Nephron progenitor cell (in vitro differentiated cells): ENCODE measurements at regions not wholly inside any gene's neighbourhood (a gene's known extent, or its start where the extent isn't known, plus 50 kb on each side); places are given as distances from the start of the nearest gene placed in this dataset.

Experiments used
- DNase-seq: peaks from one replicate; pipeline ENCODE4 v3.0.0; 2021
- H3K27ac Mint-ChIP-seq: 2 replicates; pipeline ENCODE4 v1.8.0; 2021; ENCODE audit warnings: mild to moderate bottlenecking, moderate library complexity, mixed read lengths
- H3K27me3 Mint-ChIP-seq: 2 replicates; pipeline ENCODE4 v1.8.0; 2021; ENCODE audit warnings: mild to moderate bottlenecking, low read depth, mixed read lengths; ENCODE audit not compliant: poor library complexity
- H3K36me3 Mint-ChIP-seq: 2 replicates; pipeline ENCODE4 v1.8.0; 2021; ENCODE audit warnings: low read depth, mixed read lengths
- H3K4me1 Mint-ChIP-seq: 2 replicates; pipeline ENCODE4 v1.8.0; 2021; ENCODE audit warnings: mixed read lengths
- H3K4me3 Mint-ChIP-seq: 2 replicates; pipeline ENCODE4 v1.8.0; 2021; ENCODE audit warnings: mild to moderate bottlenecking, moderate library complexity, mixed read lengths
- H3K9me3 Mint-ChIP-seq: 2 replicates; pipeline ENCODE4 v1.8.0; 2021; ENCODE audit warnings: mild to moderate bottlenecking, moderate library complexity, mixed read lengths
- TF ChIP-seq, protein P1 (sequence below): fragments of 200-600 bp; sonication (generic); IDR thresholded peaks from 2 replicates; pipeline ENCODE4 v1.5.0; 2021; ENCODE audit warnings: antibody characterized with exemption

GRCh38 chr12:68445824-68446223 is 113.7 kb upstream of the MDM1 start:
- TF ChIP-seq, protein P1, sequence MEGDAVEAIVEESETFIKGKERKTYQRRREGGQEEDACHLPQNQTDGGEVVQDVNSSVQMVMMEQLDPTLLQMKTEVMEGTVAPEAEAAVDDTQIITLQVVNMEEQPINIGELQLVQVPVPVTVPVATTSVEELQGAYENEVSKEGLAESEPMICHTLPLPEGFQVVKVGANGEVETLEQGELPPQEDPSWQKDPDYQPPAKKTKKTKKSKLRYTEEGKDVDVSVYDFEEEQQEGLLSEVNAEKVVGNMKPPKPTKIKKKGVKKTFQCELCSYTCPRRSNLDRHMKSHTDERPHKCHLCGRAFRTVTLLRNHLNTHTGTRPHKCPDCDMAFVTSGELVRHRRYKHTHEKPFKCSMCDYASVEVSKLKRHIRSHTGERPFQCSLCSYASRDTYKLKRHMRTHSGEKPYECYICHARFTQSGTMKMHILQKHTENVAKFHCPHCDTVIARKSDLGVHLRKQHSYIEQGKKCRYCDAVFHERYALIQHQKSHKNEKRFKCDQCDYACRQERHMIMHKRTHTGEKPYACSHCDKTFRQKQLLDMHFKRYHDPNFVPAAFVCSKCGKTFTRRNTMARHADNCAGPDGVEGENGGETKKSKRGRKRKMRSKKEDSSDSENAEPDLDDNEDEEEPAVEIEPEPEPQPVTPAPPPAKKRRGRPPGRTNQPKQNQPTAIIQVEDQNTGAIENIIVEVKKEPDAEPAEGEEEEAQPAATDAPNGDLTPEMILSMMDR, result no peak
- H3K36me3 Mint-ChIP-seq, result peaks cover 9% of the 10 kb centered on the region
- H3K4me3 Mint-ChIP-seq, result no peak overlapping the region
- no peak for DNase-seq
- H3K9me3 Mint-ChIP-seq, result peaks cover 32% of the 10 kb centered on the region
- peaks cover 24% of the 10 kb centered on the region for H3K4me1 Mint-ChIP-seq
- peaks cover 6% of the 10 kb centered on the region for H3K27me3 Mint-ChIP-seq
- no peak overlapping the region for H3K27ac Mint-ChIP-seq

- DNase-seq, result no peak
- Mint-ChIP-seq H3K9me3 (peaks cover 32% of the 10 kb centered on the region), H3K4me3 (no peak overlapping the region), H3K4me1 (peaks cover 24% of the 10 kb centered on the region), H3K27ac (no peak overlapping the region), H3K27me3 (peaks cover 6% of the 10 kb centered on the region), H3K36me3 (peaks cover 9% of the 10 kb centered on the region)
- TF ChIP-seq, protein P1, result no peak
Measured at GRCh38 chr12:68446384-68446783, 114.2 kb upstream of the MDM1 start.

- Mint-ChIP-seq H3K4me3 (peak overlapping the region; percentile 21), H3K9me3 (peaks cover 29% of the 10 kb centered on the region), H3K36me3 (peaks cover 9% of the 10 kb centered on the region), H3K27ac (peak overlapping the region; percentile 37), H3K4me1 (peaks cover 24% of the 10 kb centered on the region), H3K27me3 (peaks cover 6% of the 10 kb centered on the region)
- peak; percentile 8 for DNase-seq
- TF ChIP-seq, protein P1, result no peak
Measured at GRCh38 chr12:68446901-68447796, 115.0 kb upstream of the MDM1 start.

DNA sequence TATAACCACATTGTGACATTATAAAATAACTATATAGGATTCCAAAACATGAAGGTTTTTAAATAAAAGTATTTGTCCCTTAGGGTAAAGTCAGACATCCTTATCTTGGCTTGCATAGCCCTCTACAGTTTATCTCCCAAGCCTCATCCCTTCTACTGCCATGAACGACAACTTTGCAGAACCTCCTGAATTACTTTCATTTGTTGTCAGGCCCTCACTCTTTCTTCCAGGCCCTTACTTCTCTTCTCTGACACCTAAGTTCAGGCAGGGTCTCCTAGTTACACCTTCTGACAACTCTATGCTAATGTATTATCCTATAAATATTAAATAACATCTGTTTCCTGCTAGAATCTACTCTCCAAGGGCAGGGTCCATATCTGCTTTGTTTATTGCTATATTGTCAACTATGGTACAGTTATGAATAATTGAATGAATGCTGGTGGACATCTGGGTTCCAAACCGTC is 115.7 kb upstream of the MDM1 start:
- H3K4me1 Mint-ChIP-seq, result peaks cover 24% of the 10 kb centered on the region
- H3K27me3 Mint-ChIP-seq, result peaks cover 6% of the 10 kb centered on the region
- H3K27ac Mint-ChIP-seq, result peak overlapping the region; percentile 5
- DNase-seq, result no peak
- TF ChIP-seq, protein P1, result no peak
- peaks cover 9% of the 10 kb centered on the region for H3K36me3 Mint-ChIP-seq
- H3K9me3 Mint-ChIP-seq, result peaks cover 29% of the 10 kb centered on the region
- H3K4me3 Mint-ChIP-seq, result no peak overlapping the region

GRCh38 chr12:68449196-68449595 is 117.0 kb upstream of the MDM1 start:
- Mint-ChIP-seq H3K27me3 (peaks cover 6% of the 10 kb centered on the region), H3K36me3 (peaks cover 2% of the 10 kb centered on the region), H3K4me1 (peaks cover 30% of the 10 kb centered on the region), H3K27ac (no peak overlapping the region), H3K9me3 (peaks cover 19% of the 10 kb centered on the region), H3K4me3 (no peak overlapping the region)
- TF ChIP-seq, protein P1, result no peak
- DNase-seq, result no peak

GRCh38 chr12:68450947-68451260 is 118.7 kb upstream of the MDM1 start:
- Mint-ChIP-seq H3K4me3 (no peak overlapping the region), H3K9me3 (peaks cover 9% of the 10 kb centered on the region), H3K27me3 (peaks cover 6% of the 10 kb centered on the region), H3K4me1 (peaks cover 42% of the 10 kb centered on the region), H3K27ac (no peak overlapping the region), H3K36me3 (no peaks in the 10 kb centered on the region)
- TF ChIP-seq, protein P1, result no peak
- no peak for DNase-seq
